GM12892 (cell line): ENCODE measurements at regions not wholly inside any gene's neighbourhood (a gene's known extent, or its start where the extent isn't known, plus 50 kb on each side); places are given as distances from the start of the nearest gene placed in this dataset.

ENCODE experiments used
- POLR2A ChIP-seq: IDR thresholded peaks from 2 replicates; pipeline ENCODE4 v1.6.1; 2011; ENCODE audit warnings: low read depth, low read length, control low read depth
- POLR2AphosphoS5 ChIP-seq: IDR thresholded peaks from 2 replicates; pipeline ENCODE4 v1.6.1; 2011; ENCODE audit warnings: low read depth, low read length, control low read depth
- TAF1 ChIP-seq: IDR thresholded peaks from 2 replicates; pipeline ENCODE4 v1.6.1; 2011; ENCODE audit warnings: low read depth, mild to moderate bottlenecking, control low read depth, low read length, borderline replicate concordance

DNA sequence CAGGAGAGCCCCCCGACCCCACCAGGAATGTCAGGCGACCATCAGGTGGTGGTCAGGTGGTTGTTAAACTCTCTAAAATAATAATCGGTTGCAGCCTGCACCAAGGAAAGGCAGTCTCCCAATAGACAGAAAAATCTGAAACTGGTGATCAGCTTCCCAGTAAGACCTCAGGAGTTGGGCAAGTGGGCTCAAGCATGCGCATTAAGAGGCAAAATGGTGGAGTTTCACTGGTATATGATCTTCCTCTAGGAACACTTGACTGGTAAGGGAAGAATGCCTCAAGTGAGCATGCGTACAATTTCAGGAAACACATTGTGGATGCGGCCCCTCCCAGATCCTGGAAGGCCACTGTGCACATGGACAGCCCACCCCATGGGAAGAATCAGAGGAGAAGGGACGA, 619.9 kb downstream of the TYW1 start:
- TF ChIP-seq POLR2A (no peak), TAF1 (no peak), POLR2AphosphoS5 (no peak)
